ENCODE measurements at regions not wholly inside any gene's neighbourhood (a gene's known extent, or its start where the extent isn't known, plus 50 kb on each side); places are given as distances from the start of the nearest gene placed in this dataset.

- TF ChIP-seq POLR2A (IDR thresholded peaks at IDR 0.05; ENCODE audit: low read depth, low read length) (no peak), TAF1 (IDR thresholded peaks at IDR 0.05; ENCODE audit: borderline replicate concordance, low read depth, low read length) (no peak)
Observed at GRCh38 chr9:96044401-96044800, 168.9 kb downstream of the ERCC6L2 start.
